GM12891 (cell line): ENCODE measurements at regions not wholly inside any gene's neighbourhood (a gene's known extent, or its start where the extent isn't known, plus 50 kb on each side); places are given as distances from the start of the nearest gene placed in this dataset.

Experiments
- PAX5 ChIP-seq: IDR thresholded peaks from 2 replicates; pipeline ENCODE4 v1.6.1; 2011; ENCODE audit warnings: low read length, moderate library complexity, mild to moderate bottlenecking; ENCODE audit not compliant: insufficient read depth, severe bottlenecking
- POLR2A ChIP-seq: IDR thresholded peaks from 2 replicates; pipeline ENCODE4 v1.6.1; 2011; ENCODE audit warnings: low read depth, low read length, control low read depth
- POLR2AphosphoS5 ChIP-seq: IDR thresholded peaks from 2 replicates; pipeline ENCODE4 v1.6.1; 2011; ENCODE audit warnings: low read depth, low read length, control low read depth
- POU2F2 ChIP-seq: IDR thresholded peaks from 2 replicates; pipeline ENCODE4 v1.6.1; 2011; ENCODE audit warnings: low read depth, mild to moderate bottlenecking, control low read depth, low read length, moderate library complexity
- SPI1 ChIP-seq: IDR thresholded peaks from 2 replicates; pipeline ENCODE4 v1.6.1; 2011; ENCODE audit warnings: low read depth, low read length, control low read depth
- TAF1 ChIP-seq: IDR thresholded peaks from 2 replicates; pipeline ENCODE4 v1.6.1; 2011; ENCODE audit warnings: low read depth, low read length, control low read depth

DNA sequence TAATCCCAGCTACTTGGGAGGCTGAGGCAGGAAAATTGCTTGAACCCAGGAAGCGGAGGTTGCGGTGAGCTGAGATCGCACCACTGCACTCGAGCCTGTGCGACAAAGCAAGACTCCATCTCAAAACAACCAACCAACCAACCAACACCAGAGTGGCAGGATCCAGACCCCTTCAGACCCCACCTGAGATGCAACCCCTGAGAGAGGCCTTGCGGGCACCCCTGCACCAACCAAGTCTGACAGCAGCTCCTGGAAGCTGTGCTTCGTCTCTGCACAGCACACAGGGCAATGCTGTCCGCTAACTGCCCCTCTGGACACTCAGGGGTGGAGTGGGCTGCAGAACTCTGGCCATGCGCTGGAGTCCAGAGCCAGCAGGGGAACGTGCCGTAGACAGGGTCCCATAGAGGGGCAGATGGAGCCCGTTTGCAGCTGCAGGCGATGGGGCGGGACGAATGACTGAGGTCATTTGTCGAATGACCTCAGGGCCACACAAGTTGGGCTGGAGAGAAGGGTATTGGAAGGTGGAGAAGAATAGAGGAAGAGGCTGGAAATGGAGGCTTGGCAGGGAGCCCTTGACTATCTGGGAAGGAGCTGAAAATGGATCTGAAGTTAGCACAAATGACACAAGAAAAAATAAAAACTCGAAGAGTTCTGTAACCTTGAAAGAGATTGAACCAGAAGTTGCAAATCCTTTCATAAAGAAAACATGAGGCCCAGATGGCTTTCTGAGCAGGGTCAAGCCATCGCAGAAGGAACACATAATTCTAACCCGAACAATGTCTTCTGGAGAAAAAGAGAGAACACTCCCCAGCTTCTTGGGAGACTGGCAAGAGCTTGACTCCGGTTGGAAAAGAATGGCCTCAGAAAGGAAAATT is 199.7 kb downstream of the CTTN start:
- TF ChIP-seq POLR2A (no peak), POLR2AphosphoS5 (no peak), SPI1 (no peak), TAF1 (no peak), POU2F2 (no peak), PAX5 (no peak)
